Neural progenitor cell (in vitro differentiated cells): ENCODE measurements at regions not wholly inside any gene's neighbourhood (a gene's known extent, or its start where the extent isn't known, plus 50 kb on each side); places are given as distances from the start of the nearest gene placed in this dataset.

Experiments
- DNase-seq: peaks from one replicate; pipeline ENCODE4 v3.0.0-alpha.2; 2016; ENCODE audit warnings: low spot score
- H2AFZ ChIP-seq: fragments of 200-600 bp; sonication (generic); replicated peaks from 2 replicates; pipeline ENCODE4 v1.6.1; 2016; ENCODE audit warnings: antibody characterized with exemption
- H3F3A ChIP-seq: fragments of 200-600 bp; sonication (generic); 2 replicates; pipeline ENCODE4 v1.6.1; 2016; ENCODE audit warnings: antibody characterized with exemption, low read depth
- H3K27ac ChIP-seq: fragments of 200-600 bp; sonication (generic); 2 replicates; pipeline ENCODE4 v1.5.1; 2016; ENCODE audit warnings: mild to moderate bottlenecking
- H3K27me3 ChIP-seq: fragments of 200-600 bp; sonication (generic); 2 replicates; pipeline ENCODE4 v1.6.1; 2016; ENCODE audit warnings: mild to moderate bottlenecking, moderate library complexity
- H3K36me3 ChIP-seq: fragments of 200-600 bp; sonication (generic); 2 replicates; pipeline ENCODE4 v1.5.1; 2016
- H3K4me1 ChIP-seq: fragments of 200-600 bp; sonication (generic); 2 replicates; pipeline ENCODE4 v1.6.1; 2016; ENCODE audit warnings: mixed run types
- H3K4me2 ChIP-seq: fragments of 200-600 bp; sonication (generic); 2 replicates; pipeline ENCODE4 v1.6.1; 2016
- H3K4me3 ChIP-seq: fragments of 200-600 bp; sonication (generic); 2 replicates; pipeline ENCODE4 v1.5.1; 2016
- H3K79me2 ChIP-seq: fragments of 200-600 bp; sonication (generic); 2 replicates; pipeline ENCODE4 v1.6.1; 2016; ENCODE audit warnings: low read depth
- H3K9ac ChIP-seq: fragments of 200-600 bp; sonication (generic); 2 replicates; pipeline ENCODE4 v1.6.1; 2016
- H3K9me3 ChIP-seq: fragments of 200-600 bp; sonication (generic); 2 replicates; pipeline ENCODE4 v1.5.1; 2016; ENCODE audit warnings: low read depth
- H4K20me1 ChIP-seq: fragments of 200-600 bp; sonication (generic); 2 replicates; pipeline ENCODE4 v1.6.1; 2016; ENCODE audit warnings: low read depth
- H3K27ac Mint-ChIP-seq: 3 replicates; pipeline ENCODE4 v1.8.0; 2021; ENCODE audit warnings: mixed read lengths
- H3K27me3 Mint-ChIP-seq: 2 replicates; pipeline ENCODE4 v1.8.0; 2022; ENCODE audit warnings: low read depth, mild to moderate bottlenecking, inconsistent platforms, moderate library complexity, mixed read lengths; ENCODE audit not compliant: insufficient read depth
- H3K36me3 Mint-ChIP-seq: 3 replicates; pipeline ENCODE4 v1.8.0; 2021; ENCODE audit warnings: mixed read lengths
- H3K4me1 Mint-ChIP-seq: 3 replicates; pipeline ENCODE4 v1.8.0; 2021; ENCODE audit warnings: mixed read lengths
- H3K4me3 Mint-ChIP-seq: 3 replicates; pipeline ENCODE4 v1.8.0; 2021; ENCODE audit warnings: mild to moderate bottlenecking, moderate library complexity, mixed read lengths
- H3K9me3 Mint-ChIP-seq: 3 replicates; pipeline ENCODE4 v1.8.0; 2020; ENCODE audit warnings: mixed read lengths
- EZH2 ChIP-seq: fragments of 200-600 bp; sonication (generic); IDR thresholded peaks from 2 replicates; pipeline ENCODE4 v1.6.1; 2017; ENCODE audit warnings: antibody characterized with exemption, mild to moderate bottlenecking, moderate library complexity
- EZH2phosphoT487 ChIP-seq: fragments of 200-600 bp; sonication (generic); IDR thresholded peaks from 2 replicates; pipeline ENCODE4 v1.6.1; 2017; ENCODE audit warnings: antibody characterized with exemption
- TF ChIP-seq, protein P1 (sequence below): fragments of 200-600 bp; sonication (generic); IDR thresholded peaks from 2 replicates; pipeline ENCODE4 v1.5.1; 2017; ENCODE audit warnings: antibody characterized with exemption, mild to moderate bottlenecking

DNA sequence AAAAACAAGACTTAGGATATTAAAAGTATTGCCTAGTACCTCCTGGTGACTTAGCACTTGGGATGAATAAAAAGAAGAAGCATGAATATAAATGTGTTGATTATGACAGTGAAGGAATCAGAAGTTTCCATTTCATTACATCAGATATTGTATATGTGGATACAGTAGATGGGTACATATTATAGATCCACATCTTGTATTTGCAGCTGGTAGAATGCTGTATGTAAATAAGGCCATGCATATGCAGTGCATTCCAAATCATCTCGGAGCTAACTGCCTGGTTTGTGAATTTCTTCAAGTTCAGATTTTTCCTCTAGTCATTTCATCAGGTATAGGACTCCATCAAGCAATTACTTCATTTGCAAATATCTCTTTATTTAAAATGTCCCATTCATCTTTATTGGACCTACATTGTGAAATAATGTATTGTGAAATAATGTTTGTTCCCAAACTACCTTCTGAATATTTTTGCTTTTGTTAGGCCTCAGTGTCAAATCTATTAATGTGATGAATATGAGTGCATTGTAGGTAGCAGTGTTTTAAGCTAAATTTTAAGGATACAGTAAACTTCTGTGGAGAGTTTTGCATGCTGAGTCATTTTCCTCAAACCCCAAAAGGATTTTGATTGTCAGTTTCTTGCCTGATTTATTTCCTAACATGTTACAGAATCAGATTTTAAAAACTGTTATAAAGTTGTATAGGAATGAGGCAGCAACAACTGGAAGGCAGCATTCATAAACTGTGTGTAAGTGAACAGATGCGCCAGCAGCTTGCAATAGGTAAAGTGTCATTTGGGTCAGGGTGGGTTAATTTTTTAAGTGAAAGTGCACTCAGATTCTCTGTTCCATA lies 370.8 kb upstream of the RIOK2 start:
- no peaks in the 10 kb centered on the region for H3K36me3 ChIP-seq
- no peaks in the 10 kb centered on the region for H3K27me3 ChIP-seq
- no peaks in the 10 kb centered on the region for H3F3A ChIP-seq
- no peak for DNase-seq
- H4K20me1 ChIP-seq = no peaks in the 10 kb centered on the region
- H3K4me1 Mint-ChIP-seq = peaks cover 8% of the 10 kb centered on the region
- no peaks in the 10 kb centered on the region for H3K79me2 ChIP-seq
- H3K4me3 ChIP-seq = no peak overlapping the region
- H2AFZ ChIP-seq = no peak overlapping the region
- H3K36me3 Mint-ChIP-seq = no peaks in the 10 kb centered on the region
- no peak overlapping the region for H3K27ac ChIP-seq
- TF ChIP-seq EZH2phosphoT487 (no peak), EZH2 (no peak)
- TF ChIP-seq, protein P1, sequence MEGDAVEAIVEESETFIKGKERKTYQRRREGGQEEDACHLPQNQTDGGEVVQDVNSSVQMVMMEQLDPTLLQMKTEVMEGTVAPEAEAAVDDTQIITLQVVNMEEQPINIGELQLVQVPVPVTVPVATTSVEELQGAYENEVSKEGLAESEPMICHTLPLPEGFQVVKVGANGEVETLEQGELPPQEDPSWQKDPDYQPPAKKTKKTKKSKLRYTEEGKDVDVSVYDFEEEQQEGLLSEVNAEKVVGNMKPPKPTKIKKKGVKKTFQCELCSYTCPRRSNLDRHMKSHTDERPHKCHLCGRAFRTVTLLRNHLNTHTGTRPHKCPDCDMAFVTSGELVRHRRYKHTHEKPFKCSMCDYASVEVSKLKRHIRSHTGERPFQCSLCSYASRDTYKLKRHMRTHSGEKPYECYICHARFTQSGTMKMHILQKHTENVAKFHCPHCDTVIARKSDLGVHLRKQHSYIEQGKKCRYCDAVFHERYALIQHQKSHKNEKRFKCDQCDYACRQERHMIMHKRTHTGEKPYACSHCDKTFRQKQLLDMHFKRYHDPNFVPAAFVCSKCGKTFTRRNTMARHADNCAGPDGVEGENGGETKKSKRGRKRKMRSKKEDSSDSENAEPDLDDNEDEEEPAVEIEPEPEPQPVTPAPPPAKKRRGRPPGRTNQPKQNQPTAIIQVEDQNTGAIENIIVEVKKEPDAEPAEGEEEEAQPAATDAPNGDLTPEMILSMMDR = no peak
- H3K4me3 Mint-ChIP-seq = no peak overlapping the region
- no peak overlapping the region for H3K4me2 ChIP-seq
- no peaks in the 10 kb centered on the region for H3K9me3 Mint-ChIP-seq
- peaks cover 4% of the 10 kb centered on the region for H3K4me1 ChIP-seq
- no peak overlapping the region for H3K9ac ChIP-seq
- H3K9me3 ChIP-seq = no peaks in the 10 kb centered on the region
- peaks cover under 1% of the 10 kb centered on the region for H3K27me3 Mint-ChIP-seq
- no peak overlapping the region for H3K27ac Mint-ChIP-seq

DNA sequence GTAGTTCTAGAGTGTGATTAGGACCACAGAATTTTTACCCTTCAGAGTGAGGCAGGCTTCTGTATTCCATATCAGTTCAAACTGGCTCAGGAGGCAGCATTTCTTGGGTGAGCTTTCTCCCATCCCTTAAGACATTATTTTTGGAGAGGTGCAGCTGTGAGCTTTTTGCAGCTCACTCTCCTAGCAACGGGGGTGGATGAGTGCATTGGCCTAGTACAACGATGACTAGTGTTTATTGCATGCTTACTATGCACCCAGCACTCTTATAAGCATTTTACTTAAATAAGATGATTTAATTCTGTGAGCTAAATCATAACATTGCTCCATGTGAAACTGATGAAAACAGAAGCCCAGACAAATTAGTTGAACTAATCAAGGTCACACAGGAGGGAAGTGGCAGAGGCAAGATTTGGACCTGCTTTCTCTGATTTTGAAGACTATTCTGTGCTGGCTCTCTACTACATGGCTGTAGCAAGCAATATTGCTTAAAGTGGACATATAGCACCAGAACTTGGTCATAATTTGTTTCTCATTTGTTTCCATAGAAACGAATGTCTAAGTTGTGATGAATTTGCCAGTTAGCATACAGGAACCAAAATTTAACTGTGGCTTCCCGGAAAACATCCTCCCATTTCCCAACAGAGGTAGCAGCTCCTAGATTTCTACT lies 372.1 kb upstream of the RIOK2 start:
- no peak overlapping the region for H3K4me2 ChIP-seq
- no peak overlapping the region for H3K27ac ChIP-seq
- H2AFZ ChIP-seq = no peak overlapping the region
- Mint-ChIP-seq H3K4me3 (no peak overlapping the region), H3K36me3 (no peaks in the 10 kb centered on the region), H3K27me3 (peaks cover 2% of the 10 kb centered on the region), H3K4me1 (peaks cover 5% of the 10 kb centered on the region), H3K9me3 (no peaks in the 10 kb centered on the region), H3K27ac (no peak overlapping the region)
- no peaks in the 10 kb centered on the region for H3K9me3 ChIP-seq
- no peaks in the 10 kb centered on the region for H3K79me2 ChIP-seq
- TF ChIP-seq, protein P1 = no peak
- TF ChIP-seq EZH2 = no peak
- TF ChIP-seq EZH2phosphoT487 = no peak
- no peak overlapping the region for H3K4me3 ChIP-seq
- H3F3A ChIP-seq = no peaks in the 10 kb centered on the region
- no peaks in the 10 kb centered on the region for H3K36me3 ChIP-seq
- no peak overlapping the region for H3K9ac ChIP-seq
- H4K20me1 ChIP-seq = no peaks in the 10 kb centered on the region
- no peaks in the 10 kb centered on the region for H3K27me3 ChIP-seq
- DNase-seq = no peak
- H3K4me1 ChIP-seq = peaks cover 4% of the 10 kb centered on the region

DNA sequence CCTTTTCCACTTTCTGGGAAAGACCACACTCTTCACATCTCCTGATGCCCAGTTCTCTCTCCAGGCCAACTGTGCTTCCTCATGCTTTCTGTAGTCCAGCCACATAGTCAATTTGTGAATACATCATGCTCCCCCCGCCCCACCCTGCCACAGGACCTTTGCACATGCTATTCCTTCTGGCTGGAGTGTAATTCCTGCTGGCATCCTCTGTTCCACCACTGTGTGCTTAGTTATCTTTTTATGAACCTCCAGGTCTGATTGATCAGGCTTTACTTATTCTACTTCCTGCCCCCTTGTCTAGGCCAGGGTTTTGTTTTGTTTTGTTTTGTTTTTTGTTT lies 372.6 kb upstream of the RIOK2 start:
- no peaks in the 10 kb centered on the region for H3K4me1 ChIP-seq
- no peaks in the 10 kb centered on the region for H3F3A ChIP-seq
- DNase-seq = no peak
- no peaks in the 10 kb centered on the region for H3K9me3 Mint-ChIP-seq
- TF ChIP-seq EZH2 = no peak
- TF ChIP-seq EZH2phosphoT487 = no peak
- TF ChIP-seq, protein P1 = no peak
- no peak overlapping the region for H3K4me2 ChIP-seq
- H3K4me3 ChIP-seq = no peak overlapping the region
- H3K27ac Mint-ChIP-seq = no peak overlapping the region
- H3K27me3 Mint-ChIP-seq = peaks cover 2% of the 10 kb centered on the region
- H3K9ac ChIP-seq = no peak overlapping the region
- H3K36me3 ChIP-seq = no peaks in the 10 kb centered on the region
- H3K27ac ChIP-seq = no peak overlapping the region
- H2AFZ ChIP-seq = no peak overlapping the region
- H4K20me1 ChIP-seq = no peaks in the 10 kb centered on the region
- no peaks in the 10 kb centered on the region for H3K79me2 ChIP-seq
- H3K36me3 Mint-ChIP-seq = no peaks in the 10 kb centered on the region
- H3K4me1 Mint-ChIP-seq = peaks cover 3% of the 10 kb centered on the region
- no peak overlapping the region for H3K4me3 Mint-ChIP-seq
- no peaks in the 10 kb centered on the region for H3K27me3 ChIP-seq
- no peaks in the 10 kb centered on the region for H3K9me3 ChIP-seq
